AG04450 (cell line): ENCODE measurements at regions not wholly inside any gene's neighbourhood (a gene's known extent, or its start where the extent isn't known, plus 50 kb on each side); places are given as distances from the start of the nearest gene placed in this dataset.

Experiments
- CTCF ChIA-PET: fragments of 300-600, 350-600 bp; formaldehyde crosslinking; extraction: SDS; loops from one replicate; lab custom pipeline; 2022; ENCODE audit warnings: antibody characterized with exemption, inconsistent platforms; lab: Charles Lee
- POLR2A ChIA-PET: fragments of 350-600 bp; formaldehyde crosslinking; extraction: SDS; loops from one replicate; lab custom pipeline; 2021; ENCODE audit warnings: antibody characterized with exemption, inconsistent platforms; lab: Yijun Ruan, JAX
- DNase-seq: peaks from one replicate; pipeline ENCODE4 v3.0.0-alpha.2; 2011; ENCODE audit warnings: low read depth, low spot score
- H3K27ac ChIP-seq: one replicate; pipeline ENCODE4 v1.5.1; 2012; ENCODE audit warnings: low read depth, low read length, control low read depth
- H3K27me3 ChIP-seq: one replicate; pipeline ENCODE4 v1.6.0; 2012; ENCODE audit warnings: low read length; ENCODE audit not compliant: control insufficient read depth, insufficient read depth
- H3K4me3 ChIP-seq: 2 replicates; pipeline ENCODE4 v1.5.1; 2011; ENCODE audit warnings: mild to moderate bottlenecking, low read depth, low read length, control low read depth
- H3K9me3 ChIP-seq: 2 replicates; pipeline ENCODE4 v1.5.1; 2012; ENCODE audit warnings: low read length; ENCODE audit not compliant: control insufficient read depth, insufficient read depth
- CTCF ChIP-seq: IDR thresholded peaks from 2 replicates; pipeline ENCODE4 v1.5.1; 2011; ENCODE audit warnings: low read depth, low read length, control low read depth, inconsistent platforms

DNA sequence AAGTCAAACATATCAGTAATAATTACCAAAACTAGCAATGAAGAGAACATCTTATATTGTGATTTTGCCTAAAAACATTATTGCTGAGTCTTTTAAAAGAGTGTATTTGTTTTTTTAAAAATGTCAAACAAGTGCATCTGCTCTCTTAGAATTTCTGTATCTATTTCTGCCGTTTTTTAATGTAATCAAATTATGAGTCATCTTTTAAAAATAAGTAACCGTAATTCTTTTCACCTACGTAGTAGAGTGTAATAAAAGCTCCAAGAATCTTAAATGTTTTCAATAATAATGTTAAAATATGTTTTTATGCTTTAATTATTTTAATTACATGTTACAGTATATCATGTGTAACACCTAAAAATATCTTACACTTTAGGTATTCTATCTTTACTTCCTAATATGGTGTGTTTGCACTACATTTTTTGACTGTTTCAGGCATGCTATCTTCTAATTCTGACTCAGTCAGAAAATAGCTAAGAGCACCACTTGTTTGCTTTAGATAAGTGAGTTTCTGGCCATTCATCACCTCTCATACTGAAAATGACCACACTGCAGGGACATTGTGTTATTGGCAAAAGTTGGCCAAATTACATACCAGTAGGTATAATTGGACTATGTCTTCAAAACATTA, 368.5 kb downstream of the PCDH7 start:
- ChIA-PET POLR2A (no interaction called here), CTCF (interaction anchor here (0.9 to 1.6 kb wide), 2 partner anchors 11 to 375 kb away, joined by 4 read pairs; no protein-coding TSS in a partner anchor)
- no peak overlapping the region for H3K4me3 ChIP-seq
- H3K27me3 ChIP-seq, result no peaks in the 10 kb centered on the region
- no peak overlapping the region for H3K27ac ChIP-seq
- no peaks in the 10 kb centered on the region for H3K9me3 ChIP-seq
- TF ChIP-seq CTCF, result no peak
- DNase-seq, result peak; percentile 37

GRCh38 chr4:31089815-31090214, 369.6 kb downstream of the PCDH7 start:
- Histone ChIP-seq H3K4me3 (no peak overlapping the region), H3K27me3 (no peaks in the 10 kb centered on the region), H3K9me3 (no peaks in the 10 kb centered on the region), H3K27ac (no peak overlapping the region)
- POLR2A ChIA-PET, result no interaction called here
- CTCF ChIA-PET, result interaction anchor here (0.5 to 1.6 kb wide), 3 partner anchors 9 to 376 kb away, joined by 3 to 5 read pairs (median 4); no protein-coding TSS in a partner anchor
- no peak for DNase-seq
- no peak for TF ChIP-seq CTCF

GRCh38 chr4:31094474-31094873, 374.3 kb downstream of the PCDH7 start:
- Histone ChIP-seq H3K9me3 (no peaks in the 10 kb centered on the region), H3K27ac (no peak overlapping the region), H3K27me3 (no peaks in the 10 kb centered on the region), H3K4me3 (no peak overlapping the region)
- CTCF ChIA-PET, result interaction anchor here (0.6 to 1.0 kb wide), 2 partner anchors 13 to 384 kb away, joined by 3 to 4 read pairs; no protein-coding TSS in a partner anchor
- DNase-seq, result no peak
- POLR2A ChIA-PET, result no interaction called here
- TF ChIP-seq CTCF, result no peak

DNA sequence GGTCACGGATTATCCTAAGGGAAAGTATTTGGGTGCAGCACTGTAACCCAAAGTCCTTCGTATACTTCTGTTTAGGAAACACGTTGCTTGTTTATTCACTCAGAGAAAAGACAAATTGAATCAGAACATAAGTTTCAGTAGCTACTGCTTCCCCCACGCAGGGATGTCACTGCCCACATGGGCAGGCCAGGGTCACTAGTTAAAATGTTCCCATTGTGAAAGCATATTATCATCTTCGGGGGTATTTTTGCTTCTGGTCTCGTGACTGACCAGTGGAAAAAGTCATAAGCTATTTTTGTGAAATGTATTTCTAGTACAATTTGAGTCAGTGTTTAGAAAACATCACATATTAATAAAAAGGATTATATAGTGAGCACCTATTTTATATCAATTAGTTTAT, 377.8 kb downstream of the PCDH7 start:
- DNase-seq, result no peak
- H3K27ac ChIP-seq, result no peak overlapping the region
- CTCF ChIA-PET, result interaction anchor here (0.6 kb wide), 1 partner anchor 379 kb away, joined by 3 read pairs; no protein-coding TSS in a partner anchor
- no peaks in the 10 kb centered on the region for H3K9me3 ChIP-seq
- no peak for TF ChIP-seq CTCF
- H3K4me3 ChIP-seq, result no peak overlapping the region
- no peaks in the 10 kb centered on the region for H3K27me3 ChIP-seq
- POLR2A ChIA-PET, result no interaction called here

DNA sequence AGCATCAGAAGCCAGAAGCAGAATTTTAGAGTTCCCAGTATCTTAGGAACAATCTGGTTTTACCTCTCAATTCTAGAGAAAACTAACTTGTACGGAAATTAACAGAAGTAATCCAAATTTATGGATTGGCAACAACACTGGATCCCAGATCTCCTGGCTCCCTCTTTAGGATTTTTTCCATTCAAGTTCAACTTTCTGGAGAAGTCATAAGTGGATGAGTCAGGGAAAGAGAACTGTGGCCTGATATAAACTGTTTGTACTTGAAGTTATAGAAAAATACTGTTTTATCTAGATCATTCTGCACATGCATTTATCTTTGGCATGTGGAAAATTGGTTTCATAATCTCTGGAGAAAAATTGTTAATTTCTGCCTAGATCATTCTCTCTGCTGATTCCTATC, 380.4 kb downstream of the PCDH7 start:
- no peak overlapping the region for H3K27ac ChIP-seq
- CTCF ChIA-PET, result interaction anchor here (0.8 kb wide), 1 partner anchor 12 kb away, joined by 4 read pairs; no protein-coding TSS in a partner anchor
- DNase-seq, result no peak
- H3K9me3 ChIP-seq, result no peaks in the 10 kb centered on the region
- POLR2A ChIA-PET, result no interaction called here
- no peaks in the 10 kb centered on the region for H3K27me3 ChIP-seq
- H3K4me3 ChIP-seq, result no peak overlapping the region
- TF ChIP-seq CTCF, result no peak
